Sciatic nerve (tissue), 2 donors: ENCODE measurements at regions not wholly inside any gene's neighbourhood (a gene's known extent, or its start where the extent isn't known, plus 50 kb on each side); places are given as distances from the start of the nearest gene placed in this dataset.
A peak's percentile ranks its signal among the peaks of the same experiment; 100 is the strongest.
"Not testable (repeated sequence)": the region's sequence is repeated elsewhere in the genome, so short reads cannot be mapped to it uniquely, and the experiment has no call there.

Experiments
- ATAC-seq: fragments of 200-7000 bp; cut with Tn5 transposase; one replicate; pipeline ENCODE4 v1.9.1; 2020; ENCODE audit warnings: mild to moderate bottlenecking, moderate library complexity
- DNase-seq: peaks from one replicate; pipeline ENCODE4 v3.0.0-alpha.2; 2020; ENCODE audit warnings: low spot score
- intact Hi-C: fragments of 100-400 bp; cut with DNase I; formaldehyde crosslinking; loops from one replicate; pipeline ENCODE4 v1.14.2; 2022
- donor health status: DM: no; HTN: no; CAD: no.
- donor health status: DM: no; HTN: no; CAD: no.

GRCh38 chr6:27126815-27127537 is 120.5 kb upstream of the PRSS16 start:
- intact Hi-C loops, result no loop called here
- peak; percentile 90 for ATAC-seq
- DNase-seq, result peak; percentile 94

DNA sequence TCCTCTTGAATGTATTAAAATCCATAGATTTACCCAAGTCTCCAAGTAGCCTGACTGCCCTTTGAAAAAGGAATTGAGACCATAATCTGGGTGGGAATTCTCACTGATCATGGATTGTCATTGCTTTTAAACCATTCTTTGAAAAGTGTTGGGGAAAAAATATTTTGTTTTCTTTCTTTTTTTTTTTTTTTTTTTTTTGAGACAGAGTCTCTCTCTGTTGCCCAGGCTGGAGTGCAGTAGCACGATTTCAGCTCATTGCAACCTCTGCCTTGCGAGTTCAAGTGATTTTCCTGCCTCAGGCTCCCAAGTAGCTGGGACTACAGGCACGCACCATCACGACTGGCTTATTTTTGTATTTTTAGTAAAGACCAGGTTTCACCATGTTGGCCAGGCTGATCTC is 119.6 kb upstream of the PRSS16 start:
- intact Hi-C loops, result loop anchor here (2.0 kb wide), 1 partner anchor 23 kb away; no protein-coding TSS in a partner anchor
- not testable (repeated sequence) for DNase-seq, ATAC-seq

GRCh38 chr6:27128311-27129094 is 119.0 kb upstream of the PRSS16 start:
- DNase-seq (no peak), ATAC-seq (no peak)
- intact Hi-C loops, result loop anchor here (2.0 kb wide), 1 partner anchor 22 kb away; no protein-coding TSS in a partner anchor

DNA sequence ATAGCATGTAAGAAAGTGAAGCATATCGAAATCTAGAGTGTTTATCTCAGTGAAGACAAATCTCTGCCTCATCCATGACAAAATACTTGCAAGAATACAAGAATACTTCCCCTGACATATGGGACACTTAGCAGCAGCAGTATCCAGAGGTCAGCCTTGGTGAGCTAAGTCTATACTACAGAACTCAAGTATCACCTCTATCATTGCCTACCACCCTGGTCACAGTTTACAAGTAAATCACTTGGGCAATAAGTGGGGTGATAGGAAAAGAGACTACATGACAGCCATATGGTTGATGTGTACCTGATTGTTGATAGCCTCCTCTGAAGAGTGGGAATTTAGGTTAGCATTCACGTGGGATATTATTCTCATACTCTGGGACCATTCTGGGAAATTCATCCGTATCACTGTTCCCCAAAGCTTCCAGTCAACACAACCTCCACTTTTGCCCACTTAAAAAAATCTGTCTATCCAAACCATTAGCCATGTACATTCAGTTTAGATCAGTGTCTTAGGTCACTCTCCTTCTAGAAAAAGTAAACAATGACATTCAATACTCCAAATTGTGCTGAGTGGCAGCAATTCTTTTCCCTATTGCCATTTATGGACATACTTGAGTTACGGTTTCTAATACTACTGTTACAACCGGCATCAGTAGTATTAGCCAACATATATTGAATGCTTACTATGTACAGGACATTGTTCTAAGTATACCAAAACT is 118.2 kb upstream of the PRSS16 start:
- DNase-seq (no peak), ATAC-seq (no peak)
- intact Hi-C loops, result loop anchor here (2.0 kb wide), 1 partner anchor 22 kb away; no protein-coding TSS in a partner anchor

DNA sequence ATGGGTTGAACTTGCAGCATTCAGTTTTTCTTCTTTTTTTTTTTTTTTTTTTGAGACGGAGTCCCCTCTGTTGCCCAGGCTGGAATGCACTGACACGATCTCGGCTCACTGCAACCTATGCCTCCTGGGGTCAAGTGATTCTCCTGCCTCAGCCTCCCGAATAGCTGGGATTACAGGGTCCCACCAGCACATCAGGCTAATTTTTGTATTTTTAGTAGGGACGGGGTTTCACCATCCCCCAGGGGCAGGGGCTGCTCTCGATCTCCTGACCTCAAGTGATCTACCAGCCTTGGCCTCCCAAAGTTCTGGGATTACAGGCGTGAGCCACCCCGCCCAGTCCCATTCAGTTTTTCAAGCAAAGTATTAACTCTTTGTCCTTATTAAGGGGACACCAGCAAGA is 117.6 kb upstream of the PRSS16 start:
- intact Hi-C loops, result loop anchor here (2.0 kb wide), 1 partner anchor 21 kb away; no protein-coding TSS in a partner anchor
- no peak for ATAC-seq
- DNase-seq, result no peak

DNA sequence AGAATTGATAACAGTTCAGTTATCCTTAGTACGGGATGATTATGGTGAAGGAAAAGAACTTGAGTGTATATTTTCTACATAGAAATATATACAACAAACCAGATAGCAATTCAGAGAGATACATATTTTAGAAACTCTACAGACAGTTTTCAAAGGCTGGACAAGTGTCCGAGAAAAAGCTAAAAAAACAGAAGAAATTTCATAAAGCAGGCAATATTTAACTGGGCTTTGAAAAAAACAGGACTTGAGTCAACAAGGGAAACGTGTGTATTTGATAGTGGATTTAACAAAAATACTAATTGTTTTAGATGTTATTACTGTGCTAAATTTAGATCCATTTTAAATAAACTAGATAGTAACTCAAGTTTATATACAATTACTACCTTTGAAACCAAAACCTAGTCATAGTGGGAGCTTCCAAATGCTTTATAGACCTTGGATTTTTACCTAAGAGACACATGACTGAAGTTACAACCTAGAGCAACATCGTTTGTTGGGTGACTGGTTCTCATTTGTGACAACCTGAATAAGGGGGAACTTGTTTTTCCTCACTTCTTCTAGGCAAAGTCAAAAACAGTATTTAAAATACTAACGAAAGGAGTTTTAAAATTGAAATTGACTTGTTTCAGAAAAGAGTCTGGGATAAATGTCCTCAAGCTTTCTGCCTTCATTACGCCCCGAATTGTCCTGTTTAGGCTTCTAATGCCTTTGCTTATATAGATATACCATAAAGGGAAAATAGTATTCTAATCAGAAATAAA is 116.7 kb upstream of the PRSS16 start:
- ATAC-seq (no peak), DNase-seq (no peak)
- intact Hi-C loops, result no loop called here

DNA sequence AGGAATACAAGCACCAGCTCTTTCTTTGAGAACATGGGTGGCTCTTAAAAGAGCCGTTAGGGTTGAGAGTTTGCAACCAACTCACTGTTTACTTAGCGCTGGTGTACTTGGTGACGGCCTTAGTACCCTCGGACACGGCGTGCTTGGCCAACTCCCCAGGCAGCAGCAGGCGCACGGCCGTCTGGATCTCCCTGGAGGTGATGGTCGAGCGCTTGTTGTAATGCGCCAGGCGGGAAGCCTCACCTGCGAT is 115.3 kb upstream of the PRSS16 start:
- ATAC-seq, result peak; percentile 0
- intact Hi-C loops, DNase-seq: not testable (repeated sequence)

- peak; percentile 97 for ATAC-seq
- peak; percentile 89 for DNase-seq
- intact Hi-C loops, result no loop called here
Measured at GRCh38 chr6:27132532-27133280, 114.8 kb upstream of the PRSS16 start.

DNA sequence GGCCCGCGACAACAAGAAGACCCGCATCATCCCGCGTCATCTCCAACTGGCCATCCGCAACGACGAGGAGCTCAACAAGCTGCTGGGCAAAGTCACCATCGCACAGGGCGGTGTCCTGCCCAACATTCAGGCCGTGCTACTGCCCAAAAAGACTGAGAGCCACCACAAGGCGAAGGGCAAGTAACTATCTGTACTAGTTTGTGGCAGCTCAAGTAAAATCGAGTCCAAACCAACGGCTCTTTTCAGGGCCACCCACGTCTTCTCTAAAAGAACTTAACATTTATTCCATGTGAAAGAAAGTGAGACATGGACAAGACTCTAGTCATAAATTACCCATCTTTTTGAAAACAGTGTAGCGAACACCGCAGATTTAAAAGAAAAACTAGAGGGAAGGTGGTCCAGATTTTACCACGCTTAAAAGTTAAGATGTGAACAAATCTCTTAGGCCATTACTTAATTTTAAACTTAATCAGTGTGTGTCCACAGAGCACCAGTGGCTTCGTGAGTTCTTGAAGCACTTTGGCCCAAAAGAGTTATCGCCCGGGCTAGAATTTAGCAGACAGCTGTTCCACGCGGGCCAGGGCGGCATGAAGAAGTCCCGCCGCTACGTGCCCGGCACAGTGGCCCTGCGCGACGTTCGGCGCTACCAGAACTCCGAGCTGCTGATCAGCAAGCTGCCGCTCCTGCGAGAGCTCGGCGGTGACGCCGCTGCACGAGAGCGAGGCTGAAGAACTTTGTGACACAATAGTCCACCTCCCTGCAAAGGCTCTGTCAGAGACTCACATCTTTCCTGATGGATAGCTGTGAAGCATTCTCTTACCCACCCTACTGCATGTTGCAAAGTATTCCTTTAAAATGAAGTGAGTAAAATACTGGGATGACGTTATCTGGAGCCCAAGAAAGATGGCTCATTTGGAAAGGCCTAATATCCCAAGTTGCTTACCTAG is 113.9 kb upstream of the PRSS16 start:
- ATAC-seq, result peak; percentile 11
- intact Hi-C loops, result no loop called here
- peak; percentile 75 for DNase-seq

- intact Hi-C loops, result no loop called here
- DNase-seq, result no peak
- ATAC-seq, result no peak
Measured at GRCh38 chr6:27135087-27135657, 112.3 kb upstream of the PRSS16 start.

DNA sequence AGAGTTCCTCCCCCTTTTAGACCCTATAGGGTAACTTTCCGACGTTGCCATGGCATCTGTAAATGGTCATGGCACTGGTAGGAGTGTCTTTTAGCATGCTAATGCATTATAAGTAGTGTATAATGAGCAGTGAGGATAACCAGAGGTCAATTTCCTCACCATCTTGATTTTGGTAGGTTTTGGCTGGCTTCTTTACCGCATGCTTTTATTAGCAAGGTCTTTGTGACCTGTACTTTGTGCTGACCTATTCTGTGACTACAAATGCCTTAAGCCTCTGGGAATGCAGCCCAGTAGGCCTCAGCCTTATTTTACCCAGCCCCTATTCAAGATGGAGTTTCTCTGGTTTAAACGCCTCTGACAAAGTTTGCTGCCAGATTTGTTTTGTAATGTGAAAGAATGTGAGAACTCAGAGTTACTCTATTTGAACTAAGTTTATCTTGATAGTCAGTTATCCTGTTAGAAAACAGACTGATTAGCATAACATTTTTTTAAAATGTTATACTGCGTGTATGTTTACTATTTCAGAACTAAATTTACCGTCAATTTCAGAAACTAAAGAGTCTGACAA is 111.3 kb upstream of the PRSS16 start:
- intact Hi-C loops, result no loop called here
- DNase-seq, result no peak
- ATAC-seq, result no peak

- DNase-seq (no peak), ATAC-seq (no peak)
- intact Hi-C loops, result no loop called here
Measured at GRCh38 chr6:27136978-27137814, 110.3 kb upstream of the PRSS16 start.

DNA sequence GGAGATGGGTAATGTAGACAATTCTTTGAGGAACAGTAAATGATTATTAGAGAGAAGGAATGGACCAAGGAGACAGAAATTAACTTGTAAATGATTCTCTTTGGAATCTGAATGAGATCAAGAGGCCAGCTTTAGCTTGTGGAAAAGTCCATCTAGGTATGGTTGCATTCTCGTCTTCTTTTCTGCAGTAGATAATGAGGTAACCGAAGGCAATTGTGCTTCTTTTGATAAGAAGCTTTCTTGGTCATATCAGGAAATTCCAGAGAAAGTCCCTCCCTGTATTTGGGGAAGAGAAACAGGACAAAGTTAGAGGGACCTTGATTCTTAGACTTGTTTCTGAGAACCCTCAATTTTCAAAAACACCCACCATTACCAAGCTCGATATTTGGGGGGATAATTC is 109.1 kb upstream of the PRSS16 start:
- intact Hi-C loops, result no loop called here
- DNase-seq (no peak), ATAC-seq (no peak)

DNA sequence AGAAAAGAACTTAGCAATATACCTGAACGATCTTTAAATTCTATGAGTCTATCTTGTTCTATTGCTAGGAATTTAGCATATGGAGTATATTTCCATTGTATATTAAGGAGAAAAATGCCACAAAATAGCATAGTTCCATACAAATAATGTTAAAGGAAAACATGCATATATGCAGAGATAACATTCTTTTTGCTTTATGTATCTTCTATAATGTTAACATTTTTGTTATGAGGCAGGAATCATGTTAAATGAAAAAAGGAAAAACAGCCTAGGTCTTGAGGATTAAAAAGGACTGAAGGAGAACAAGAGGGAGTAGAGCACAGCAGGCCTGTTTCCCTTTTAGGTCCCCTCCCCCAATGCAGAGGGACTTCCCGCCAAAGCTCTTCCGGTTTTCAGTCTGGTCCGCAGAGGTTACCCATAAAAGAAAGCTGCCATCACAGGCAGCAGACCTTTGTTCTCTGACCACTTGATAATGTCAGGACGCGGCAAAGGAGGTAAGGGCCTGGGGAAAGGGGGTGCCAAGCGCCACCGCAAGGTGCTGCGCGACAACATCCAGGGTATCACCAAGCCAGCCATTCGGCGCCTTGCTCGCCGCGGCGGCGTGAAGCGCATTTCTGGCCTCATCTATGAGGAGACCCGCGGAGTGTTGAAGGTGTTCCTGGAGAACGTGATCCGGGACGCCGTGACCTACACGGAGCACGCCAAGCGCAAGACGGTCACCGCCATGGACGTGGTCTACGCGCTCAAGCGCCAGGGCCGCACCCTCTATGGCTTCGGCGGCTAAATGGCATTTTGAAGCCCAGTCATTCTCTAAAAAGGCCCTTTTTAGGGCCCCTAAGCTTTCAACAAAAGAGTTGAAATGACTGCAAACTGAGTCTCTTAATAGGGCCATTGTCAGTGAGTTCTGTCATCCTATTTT is 108.4 kb upstream of the PRSS16 start:
- ATAC-seq (peak; percentile 91), DNase-seq (no peak)
- intact Hi-C loops, result no loop called here
